Breast epithelium (tissue), 4 donors: ENCODE measurements at regions not wholly inside any gene's neighbourhood (a gene's known extent, or its start where the extent isn't known, plus 50 kb on each side); places are given as distances from the start of the nearest gene placed in this dataset.

ENCODE experiments used
- DNase-seq, 2 donors: peaks; one replicate each; pipeline ENCODE4 v3.0.0-alpha.2; 2019; ENCODE audit warnings: low spot score in 2 of 2
- H3K27ac ChIP-seq, 2 donors: fragments of 200-600 bp; sonication (generic) in 1 of 2; one replicate each; pipeline ENCODE4 v1.5.1; 2016 to 2019; ENCODE audit warnings: mild to moderate bottlenecking in 1 of 2
- H3K27me3 ChIP-seq, 2 donors: fragments of 200-600 bp; sonication (generic) in 1 of 2; one replicate each; pipeline versions ENCODE4 v1.5.1 to v1.6.0; 2017 to 2019; ENCODE audit warnings: control low read depth in 1 of 2, mild to moderate bottlenecking in 1 of 2
- H3K36me3 ChIP-seq: fragments of 200-600 bp; one replicate; pipeline ENCODE4 v1.5.1; 2019
- H3K4me1 ChIP-seq, 2 donors: fragments of 200-600 bp; sonication (generic); one replicate each; pipeline ENCODE4 v1.5.1; 2016 to 2019; ENCODE audit warnings: control low read depth in 1 of 2
- H3K4me3 ChIP-seq, 3 donors: fragments of 200-600 bp; sonication (generic); 1 replicate in 2 of 3; 2 replicates in 1 of 3; pipeline ENCODE4 v1.5.1; 2016 to 2019; ENCODE audit warnings: mild to moderate bottlenecking in 3 of 3, moderate library complexity in 2 of 3
- H3K9me3 ChIP-seq, 2 donors: fragments of 200-600 bp; sonication (generic) in 1 of 2; one replicate each; pipeline ENCODE4 v1.5.1; 2016 to 2019; ENCODE audit warnings: control low read depth in 1 of 2
- CTCF ChIP-seq, 3 donors: fragments of 450-650 bp; IDR thresholded peaks; one replicate each; pipeline ENCODE4 v1.5.1; 2016 to 2017; ENCODE audit warnings: antibody characterized with exemption in 3 of 3, mild to moderate bottlenecking in 3 of 3, moderate library complexity in 3 of 3
- POLR2A ChIP-seq: fragments of 450-650 bp; IDR thresholded peaks from one replicate; pipeline ENCODE4 v1.6.1; 2016; ENCODE audit warnings: antibody characterized with exemption, mild to moderate bottlenecking, moderate library complexity
- POLR2AphosphoS5 ChIP-seq, 3 donors: sonication (generic); formaldehyde crosslinking; IDR thresholded peaks; one replicate each; pipeline ENCODE4 v1.6.1; 2017; ENCODE audit warnings: antibody characterized with exemption in 3 of 3
- intact Hi-C: fragments of 100-400 bp; cut with DNase I; formaldehyde crosslinking; loops from one replicate; pipeline ENCODE4 v1.15.1; 2023; ENCODE audit warnings: low total_unique reads

DNA sequence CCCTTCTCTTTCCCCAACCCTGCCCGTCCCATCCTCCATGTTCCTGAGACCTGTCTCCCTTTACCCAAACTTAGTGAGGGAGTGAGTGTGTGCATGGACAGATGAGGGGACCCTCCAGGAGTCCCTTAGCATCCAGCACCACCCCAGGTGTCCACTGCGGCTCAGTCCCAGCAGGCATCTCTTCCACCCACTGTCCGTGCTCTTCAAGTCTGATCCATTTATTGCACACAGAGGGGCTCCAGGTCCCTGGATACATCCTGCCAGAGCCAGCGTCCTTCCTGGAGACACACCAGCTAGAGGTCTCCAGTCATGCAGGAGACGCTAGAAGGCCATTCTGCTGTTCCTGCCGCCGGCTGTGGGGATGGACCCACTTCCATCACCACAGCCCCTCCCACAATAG lies 239.2 kb downstream of the ADGRD1 start:
- no peak overlapping the region for H3K4me3 ChIP-seq
- no peak for DNase-seq

GRCh38 chr12:131194166-131194565 lies 240.5 kb downstream of the ADGRD1 start:
- Histone ChIP-seq H3K4me1 (no peaks in the 10 kb centered on the region), H3K9me3 (no peaks in the 10 kb centered on the region), H3K27me3 (peaks cover 0 to 6% of the 10 kb centered on the region in 2 donors), H3K36me3 (no peaks in the 10 kb centered on the region), H3K27ac (no peak overlapping the region), H3K4me3 (no peak overlapping the region)
- intact Hi-C loops = no loop called here
- no peak for DNase-seq
- TF ChIP-seq CTCF (IDR thresholded peaks at IDR 0.05) (no peak), POLR2AphosphoS5 (IDR thresholded peaks at IDR 0.05) (no peak), POLR2A (no peak)

More for the DNA sequence above, 239.2 kb downstream of the ADGRD1 start:
- no peak overlapping the region for H3K27ac ChIP-seq
- H3K9me3 ChIP-seq = no peaks in the 10 kb centered on the region
- intact Hi-C loops = no loop called here
- TF ChIP-seq POLR2AphosphoS5 (IDR thresholded peaks at IDR 0.05) (no peak), POLR2A (no peak), CTCF (IDR thresholded peaks at IDR 0.05) (no peak)
- H3K36me3 ChIP-seq = no peaks in the 10 kb centered on the region
- peaks cover 0 to 6% of the 10 kb centered on the region in 2 donors for H3K27me3 ChIP-seq
- no peaks in the 10 kb centered on the region for H3K4me1 ChIP-seq

GRCh38 chr12:131195796-131196195 lies 242.1 kb downstream of the ADGRD1 start:
- DNase-seq = no peak

DNA sequence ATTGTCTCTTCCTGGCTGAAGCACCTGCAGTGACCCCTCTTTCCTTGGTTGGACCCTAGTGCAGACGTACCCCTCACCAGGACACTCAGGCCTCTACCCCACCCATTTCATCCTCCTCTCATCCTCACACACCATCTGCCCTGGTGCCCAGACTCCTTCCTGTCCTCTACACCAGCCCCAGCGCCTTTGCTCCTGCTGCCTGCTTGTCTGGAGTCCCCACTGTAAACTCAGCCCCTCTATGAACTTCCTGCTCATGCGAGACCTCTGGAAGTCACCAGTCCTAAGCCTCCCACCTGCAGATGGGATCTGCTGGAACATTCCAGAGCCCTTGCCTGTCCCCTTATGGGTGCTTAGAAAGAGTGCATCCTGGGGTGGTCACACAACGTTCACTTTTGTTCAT lies 242.5 kb downstream of the ADGRD1 start:
- Histone ChIP-seq H3K27me3 (peaks cover 0 to 6% of the 10 kb centered on the region in 2 donors), H3K4me3 (no peak overlapping the region), H3K36me3 (no peaks in the 10 kb centered on the region), H3K27ac (no peak overlapping the region), H3K9me3 (no peaks in the 10 kb centered on the region), H3K4me1 (no peaks in the 10 kb centered on the region)
- DNase-seq = no peak
- TF ChIP-seq POLR2AphosphoS5 (IDR thresholded peaks at IDR 0.05) = no peak
- no peak for TF ChIP-seq CTCF (IDR thresholded peaks at IDR 0.05)
- no peak for TF ChIP-seq POLR2A
- intact Hi-C loops = no loop called here

More at GRCh38 chr12:131195796-131196195, 242.1 kb downstream of the ADGRD1 start:
- Histone ChIP-seq H3K27ac (no peak overlapping the region), H3K4me1 (no peaks in the 10 kb centered on the region), H3K27me3 (peaks cover 0 to 6% of the 10 kb centered on the region in 2 donors), H3K9me3 (no peaks in the 10 kb centered on the region), H3K36me3 (no peaks in the 10 kb centered on the region), H3K4me3 (no peak overlapping the region)
- TF ChIP-seq CTCF (IDR thresholded peaks at IDR 0.05) = no peak
- TF ChIP-seq POLR2AphosphoS5 (IDR thresholded peaks at IDR 0.05) = no peak
- TF ChIP-seq POLR2A = no peak
- intact Hi-C loops = no loop called here

DNA sequence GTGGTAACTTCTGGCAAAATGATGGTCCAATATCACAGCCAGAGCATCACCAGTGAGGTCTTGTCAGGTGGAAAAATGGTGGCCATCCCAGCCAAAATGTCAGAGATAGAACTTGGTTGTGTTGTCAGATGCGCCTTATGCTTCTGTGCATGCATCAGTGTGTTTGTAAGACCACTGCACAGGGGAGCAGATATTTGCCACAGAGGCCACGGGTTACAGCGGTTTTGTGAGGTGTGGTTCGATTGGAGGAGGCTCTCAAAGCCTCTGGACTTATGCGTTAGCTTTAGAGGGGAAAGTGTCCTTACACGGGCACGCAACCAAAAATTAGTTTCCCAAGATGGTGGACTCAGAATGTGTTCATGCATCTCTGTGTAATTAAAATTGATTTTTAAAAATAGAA lies 243.8 kb downstream of the ADGRD1 start:
- no peaks in the 10 kb centered on the region for H3K4me1 ChIP-seq
- TF ChIP-seq CTCF (IDR thresholded peaks at IDR 0.05) = no peak
- TF ChIP-seq POLR2AphosphoS5 (IDR thresholded peaks at IDR 0.05) = no peak
- TF ChIP-seq POLR2A = no peak
- intact Hi-C loops = no loop called here
- peaks cover 0 to 6% of the 10 kb centered on the region in 2 donors for H3K27me3 ChIP-seq
- H3K9me3 ChIP-seq = no peaks in the 10 kb centered on the region
- H3K36me3 ChIP-seq = no peaks in the 10 kb centered on the region
- no peak overlapping the region for H3K27ac ChIP-seq
- no peak overlapping the region for H3K4me3 ChIP-seq
- no peak for DNase-seq
